Urothelium cell line (cell line): ENCODE measurements at regions not wholly inside any gene's neighbourhood (a gene's known extent, or its start where the extent isn't known, plus 50 kb on each side); places are given as distances from the start of the nearest gene placed in this dataset.

Experiments
- DNase-seq: peaks from one replicate; pipeline ENCODE4 v3.0.0; 2011; ENCODE audit warnings: low spot score, mixed read lengths
- FAIRE-seq: peaks from 2 replicates; lab custom pipeline; 2011; peaks lifted over from hg19 to GRCh38; lab: Jason Lieb, UNC

GRCh38 chr11:15859411-15859810 is 496.9 kb downstream of the SOX6 start:
- FAIRE-seq = no peak
- no peak for DNase-seq

- no peak for DNase-seq
- no peak for FAIRE-seq
Measured at GRCh38 chr11:15861256-15861655, 495.1 kb downstream of the SOX6 start.

GRCh38 chr11:15863411-15863810 is 492.9 kb downstream of the SOX6 start:
- no peak for DNase-seq
- no peak for FAIRE-seq

- FAIRE-seq (no peak), DNase-seq (no peak)
Measured at GRCh38 chr11:15864026-15864805, 492.1 kb downstream of the SOX6 start.

- DNase-seq (peak; percentile 52), FAIRE-seq (peak; percentile 81)
Measured at GRCh38 chr11:15865212-15865987, 490.9 kb downstream of the SOX6 start.

DNA sequence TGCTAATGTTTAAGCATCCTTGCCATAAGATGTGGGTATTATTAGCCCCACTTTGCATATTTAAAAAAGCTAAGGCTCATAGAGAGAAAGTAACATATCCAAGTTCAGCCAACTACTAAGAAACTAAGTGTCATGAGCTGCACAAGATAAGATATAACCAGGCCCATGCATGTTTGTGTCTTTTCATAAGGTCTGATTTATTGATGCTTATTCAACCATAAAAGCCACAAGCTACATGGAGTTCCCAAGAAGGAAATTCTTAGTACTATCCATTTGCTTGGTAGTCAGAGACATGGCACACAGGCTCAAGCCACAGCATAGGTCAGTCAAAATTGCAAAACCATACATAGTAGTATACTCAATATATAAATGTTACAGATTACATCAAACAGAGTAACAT is 488.5 kb downstream of the SOX6 start:
- DNase-seq = no peak
- no peak for FAIRE-seq

GRCh38 chr11:15870911-15871310 is 485.4 kb downstream of the SOX6 start:
- DNase-seq (no peak), FAIRE-seq (no peak)

GRCh38 chr11:15871904-15872626 is 484.3 kb downstream of the SOX6 start:
- no peak for FAIRE-seq
- DNase-seq = no peak

DNA sequence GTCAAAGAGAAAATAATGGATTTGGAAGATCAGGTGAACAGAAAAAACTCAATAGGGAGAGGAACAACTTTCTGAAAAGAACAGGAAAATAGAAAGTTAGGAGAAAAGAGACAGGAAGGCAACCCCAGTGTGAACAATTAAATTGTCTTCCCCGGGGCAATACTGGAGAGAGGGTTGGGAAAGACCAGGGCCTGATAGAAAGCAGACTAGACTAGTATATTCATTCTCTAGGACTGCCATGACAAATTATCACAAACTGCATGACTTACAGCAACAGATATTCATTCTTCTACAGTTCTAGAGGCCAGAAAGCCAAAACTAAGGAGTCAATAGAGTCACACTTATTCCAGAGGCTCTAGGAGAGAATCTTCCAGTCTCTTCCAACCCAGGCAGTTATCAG is 482.8 kb downstream of the SOX6 start:
- DNase-seq (no peak), FAIRE-seq (no peak)

GRCh38 chr11:15874704-15875103 is 481.6 kb downstream of the SOX6 start:
- DNase-seq = no peak
- FAIRE-seq = peak; percentile 59

DNA sequence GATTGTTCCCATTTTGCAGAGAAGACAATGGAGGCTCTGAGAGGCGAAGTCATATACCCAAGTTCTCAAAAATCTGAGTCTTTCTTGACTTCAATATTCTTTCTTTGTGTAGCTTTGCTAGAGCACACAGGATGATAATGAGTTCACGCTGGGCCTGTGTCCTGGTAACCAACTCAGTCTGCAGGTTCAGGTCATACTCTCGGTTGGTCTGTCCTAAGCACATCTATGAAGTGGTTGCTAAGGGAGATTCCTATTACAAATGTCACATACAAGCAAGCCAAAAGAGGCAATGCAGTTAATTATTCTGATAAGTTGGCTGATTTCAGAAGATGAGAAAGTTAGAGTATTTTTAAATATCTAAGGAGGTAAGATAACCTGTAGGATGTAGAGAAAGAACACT is 481.0 kb downstream of the SOX6 start:
- DNase-seq (no peak), FAIRE-seq (no peak)

- FAIRE-seq (no peak), DNase-seq (no peak)
Measured at GRCh38 chr11:15875943-15876342, 480.4 kb downstream of the SOX6 start.

DNA sequence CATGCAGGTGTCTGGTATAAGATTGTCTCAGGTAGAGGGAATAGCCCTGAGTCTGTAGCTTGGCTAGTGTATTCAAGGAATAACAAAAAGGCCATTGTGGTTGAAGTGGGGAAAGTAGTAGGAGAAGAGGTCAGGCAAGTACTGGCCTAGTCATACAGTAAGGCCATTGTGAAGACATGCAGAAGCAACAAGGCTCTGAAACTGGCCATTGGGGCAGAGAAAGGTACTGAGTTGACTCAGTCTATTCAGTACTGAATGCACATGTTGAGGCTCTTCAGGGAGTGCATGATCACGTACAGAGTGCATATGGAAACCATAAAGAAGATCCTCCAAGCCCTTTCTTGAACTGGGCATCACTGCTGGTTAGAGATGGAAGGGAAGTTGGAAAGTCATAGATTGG is 477.6 kb downstream of the SOX6 start:
- DNase-seq (no peak), FAIRE-seq (no peak)

GRCh38 chr11:15880291-15880690 is 476.1 kb downstream of the SOX6 start:
- no peak for DNase-seq
- no peak for FAIRE-seq

- FAIRE-seq (no peak), DNase-seq (no peak)
Measured at GRCh38 chr11:15882876-15883454, 473.4 kb downstream of the SOX6 start.

GRCh38 chr11:15883455-15883920 is 472.9 kb downstream of the SOX6 start:
- FAIRE-seq (no peak), DNase-seq (no peak)

DNA sequence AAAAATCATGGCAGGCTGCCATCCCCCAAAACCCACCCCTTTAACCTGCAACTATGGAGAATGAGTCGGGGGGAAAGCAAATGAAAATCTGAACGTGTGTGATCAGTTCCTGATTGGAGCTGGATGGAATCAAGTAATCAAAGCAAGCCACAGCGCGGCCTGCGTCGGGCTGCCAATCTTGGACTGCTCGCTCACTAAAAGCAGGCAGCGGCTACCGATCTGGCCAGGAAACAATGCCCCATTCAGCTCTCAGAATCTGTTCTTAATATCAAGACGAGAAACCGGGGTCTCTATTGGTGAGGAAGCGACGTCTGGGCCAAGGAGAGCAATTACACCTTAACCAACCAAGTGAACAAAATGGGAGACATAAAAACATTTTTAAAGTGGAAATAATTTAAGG is 472.2 kb downstream of the SOX6 start:
- FAIRE-seq (no peak), DNase-seq (no peak)

GRCh38 chr11:15884777-15885540 is 471.4 kb downstream of the SOX6 start:
- FAIRE-seq (no peak), DNase-seq (no peak)

- no peak for DNase-seq
- FAIRE-seq = no peak
Measured at GRCh38 chr11:15885854-15886253, 470.5 kb downstream of the SOX6 start.

DNA sequence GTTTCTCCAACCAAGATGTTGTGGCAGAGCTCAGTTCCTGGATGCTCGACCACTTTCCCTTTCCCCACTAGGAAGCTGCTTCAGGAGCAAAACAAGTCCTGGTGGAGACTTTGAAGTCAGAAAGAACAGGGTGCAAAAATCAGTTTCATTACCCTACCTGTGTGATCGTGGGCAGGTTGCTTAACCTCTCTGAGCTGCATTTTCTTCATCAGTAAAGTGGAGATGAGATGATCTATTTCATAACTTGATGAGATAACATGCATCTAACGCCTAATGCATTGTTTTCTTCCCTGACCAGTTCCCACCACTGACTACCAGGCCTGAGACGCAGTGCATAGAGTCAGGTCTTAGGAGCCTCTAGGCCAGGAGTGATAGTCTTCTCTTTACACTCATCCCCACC is 470.0 kb downstream of the SOX6 start:
- FAIRE-seq = no peak
- DNase-seq = no peak
